ENCODE measurements at regions not wholly inside any gene's neighbourhood (a gene's known extent, or its start where the extent isn't known, plus 50 kb on each side); places are given as distances from the start of the nearest gene placed in this dataset.
"Not testable (repeated sequence)": the region's sequence is repeated elsewhere in the genome, so short reads cannot be mapped to it uniquely, and the experiment has no call there.

DNA sequence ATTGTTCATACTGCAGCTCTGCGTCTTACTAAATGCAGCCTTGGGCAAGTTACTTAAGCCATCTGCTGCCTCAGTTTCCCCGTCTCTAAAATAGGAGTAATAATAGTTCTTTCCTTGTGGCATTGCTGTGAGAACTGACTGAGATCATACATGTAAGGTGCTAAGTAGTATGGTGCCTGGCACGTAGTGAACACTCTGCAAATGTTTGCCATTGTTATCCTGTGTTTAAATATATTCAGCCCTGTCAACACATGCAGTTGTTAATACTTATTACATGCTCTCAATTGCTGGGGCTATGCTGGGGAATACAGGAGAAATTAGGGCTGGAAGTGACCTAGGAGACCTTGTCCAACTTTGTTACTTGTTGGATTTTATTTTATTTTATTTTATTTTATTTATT is 105.2 kb upstream of the RAI14 start:
- TF ChIP-seq CTCF (IDR thresholded peaks at IDR 0.05; ENCODE audit: insufficient read depth, low read depth, low read length, missing control alignments): no peak
- H3K4me3 ChIP-seq (ENCODE audit: low read length): no peak overlapping the region
- DNase-seq (ENCODE audit: low read depth): no peak

DNA sequence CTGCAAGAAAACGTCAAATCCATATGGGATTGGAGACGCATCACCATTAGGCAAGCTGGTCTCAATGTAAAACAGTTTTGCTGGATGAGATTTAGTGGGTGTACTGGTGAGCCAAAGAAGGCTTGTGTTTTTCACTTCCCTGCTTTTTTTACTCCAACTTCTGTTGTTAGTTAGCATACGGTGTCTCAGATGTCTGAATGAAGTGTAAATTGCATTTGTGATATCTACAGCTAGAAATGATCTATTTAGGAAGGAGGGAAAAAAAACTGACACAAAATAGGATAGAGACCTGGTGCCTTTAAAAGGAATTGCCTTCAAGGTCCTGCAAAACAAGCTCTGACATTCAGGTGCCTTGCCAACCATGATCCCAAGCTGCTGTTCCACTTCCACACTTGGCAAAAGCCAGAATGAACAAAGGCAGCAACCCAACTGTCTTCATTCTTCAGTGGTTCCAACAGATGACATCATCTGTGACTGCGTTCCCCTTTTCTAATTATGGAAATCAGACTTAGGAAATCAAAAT is 104.2 kb upstream of the RAI14 start:
- H3K4me3 ChIP-seq (ENCODE audit: low read length): no peak overlapping the region
- no peak for TF ChIP-seq CTCF (IDR thresholded peaks at IDR 0.05; ENCODE audit: insufficient read depth, low read depth, low read length, missing control alignments)
- no peak for DNase-seq (ENCODE audit: low read depth)

GRCh38 chr5:34552686-34553085 is 103.4 kb upstream of the RAI14 start:
- no peak overlapping the region for H3K4me3 ChIP-seq (ENCODE audit: low read length)
- no peak for TF ChIP-seq CTCF (IDR thresholded peaks at IDR 0.05; ENCODE audit: insufficient read depth, low read depth, low read length, missing control alignments)
- DNase-seq (ENCODE audit: low read depth): no peak

DNA sequence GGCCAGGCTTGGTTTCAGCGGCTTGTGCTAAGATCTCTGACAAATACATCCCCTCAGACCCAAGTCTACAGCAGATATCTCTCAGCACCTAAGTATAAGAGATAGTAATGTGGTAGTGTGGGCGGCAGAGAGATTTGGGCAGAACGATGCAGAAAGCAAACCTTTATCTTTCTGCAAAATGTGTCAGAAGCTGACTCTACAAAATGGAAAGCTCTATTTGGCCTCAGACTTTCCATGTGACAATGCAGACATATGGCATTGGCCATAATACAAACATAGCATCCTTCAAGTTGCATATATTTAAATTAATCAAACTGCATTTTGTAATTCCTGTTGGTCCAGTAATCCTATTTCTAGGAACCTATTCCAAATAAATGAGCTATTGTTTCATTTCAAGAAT is 102.5 kb upstream of the RAI14 start:
- no peak for DNase-seq (ENCODE audit: low read depth)
- no peak overlapping the region for H3K4me3 ChIP-seq (ENCODE audit: low read length)
- TF ChIP-seq CTCF (IDR thresholded peaks at IDR 0.05; ENCODE audit: insufficient read depth, low read depth, low read length, missing control alignments): no peak

DNA sequence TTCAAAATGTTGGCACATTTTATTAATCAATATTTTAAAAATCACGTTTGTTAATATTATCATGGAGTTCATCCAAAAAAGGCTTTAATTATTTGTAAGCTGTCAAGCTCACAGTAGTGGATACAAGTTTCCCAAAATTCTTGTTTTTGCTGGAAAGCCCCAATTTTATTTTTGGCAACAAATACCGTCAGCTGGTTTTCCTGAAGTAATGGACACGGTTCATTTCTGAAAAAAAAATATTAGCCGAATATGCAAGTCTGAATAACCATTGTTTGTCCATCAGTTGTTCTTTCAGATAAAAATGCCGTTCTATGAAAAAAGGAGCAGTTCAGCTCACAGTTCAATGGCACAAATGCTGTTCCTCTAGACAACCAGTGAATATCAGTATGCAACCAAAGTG is 101.5 kb upstream of the RAI14 start:
- TF ChIP-seq CTCF (IDR thresholded peaks at IDR 0.05; ENCODE audit: insufficient read depth, low read depth, low read length, missing control alignments): no peak
- no peak for DNase-seq (ENCODE audit: low read depth)
- no peak overlapping the region for H3K4me3 ChIP-seq (ENCODE audit: low read length)

- H3K4me3 ChIP-seq (ENCODE audit: low read length): no peak overlapping the region
- TF ChIP-seq CTCF (IDR thresholded peaks at IDR 0.05; ENCODE audit: insufficient read depth, low read depth, low read length, missing control alignments): no peak
- peak; percentile 61 for DNase-seq (ENCODE audit: low read depth)
Measured at GRCh38 chr5:34555699-34556508, 100.2 kb upstream of the RAI14 start.

DNA sequence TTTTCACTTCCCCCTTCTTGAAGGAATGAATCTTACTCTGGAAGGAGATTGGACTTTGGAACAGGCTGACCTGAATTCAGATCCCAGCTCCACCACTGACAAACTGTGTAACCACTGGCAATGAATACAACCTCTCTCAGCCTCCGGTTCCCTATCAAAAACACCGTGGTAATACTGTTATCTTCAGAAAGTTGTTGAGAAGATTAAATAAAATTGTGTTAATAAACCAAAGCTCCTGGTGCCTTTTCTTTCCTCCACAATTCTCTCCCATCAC is 99.7 kb upstream of the RAI14 start:
- no peak for DNase-seq (ENCODE audit: low read depth)
- no peak for TF ChIP-seq CTCF (IDR thresholded peaks at IDR 0.05; ENCODE audit: insufficient read depth, low read depth, low read length, missing control alignments)
- no peak overlapping the region for H3K4me3 ChIP-seq (ENCODE audit: low read length)

DNA sequence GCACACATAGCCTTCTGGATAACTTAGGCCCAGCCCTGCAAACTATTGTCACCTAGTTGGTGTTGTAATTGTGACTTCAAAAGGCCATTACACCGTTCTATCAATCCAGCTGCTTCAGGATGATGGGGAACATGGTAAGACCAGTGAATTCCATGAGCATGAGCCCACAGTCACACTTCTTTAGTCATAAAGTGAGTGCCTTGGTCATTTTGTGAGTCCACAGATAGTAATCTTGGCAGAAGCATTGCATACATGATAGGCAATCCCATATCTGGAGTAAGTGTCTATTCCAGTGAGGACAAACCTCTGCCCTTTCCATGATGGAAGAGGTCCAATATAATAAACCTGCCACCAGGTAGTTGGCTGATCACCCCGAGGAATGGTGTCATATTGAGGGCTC is 94.5 kb upstream of the RAI14 start:
- DNase-seq (ENCODE audit: low read depth); H3K4me3 ChIP-seq (ENCODE audit: low read length): not testable (repeated sequence)

Data from epithelial cell of esophagus (primary cell).